Embryonic facial prominence (tissue), 1 donor: ENCODE measurements at regions not wholly inside any gene's neighbourhood (a gene's known extent, or its start where the extent isn't known, plus 50 kb on each side); places are given as distances from the start of the nearest gene placed in this dataset.

Experiments used
- DNase-seq: peaks from one replicate; pipeline ENCODE4 v3.0.0-alpha.2; 2016; ENCODE audit errors: extremely low spot score

- no peak for DNase-seq
Measured at GRCh38 chr2:52934920-52935640, 832.5 kb upstream of the CHAC2 start.

GRCh38 chr2:52934323-52934898 lies 833.2 kb upstream of the CHAC2 start:
- DNase-seq, result no peak

DNA sequence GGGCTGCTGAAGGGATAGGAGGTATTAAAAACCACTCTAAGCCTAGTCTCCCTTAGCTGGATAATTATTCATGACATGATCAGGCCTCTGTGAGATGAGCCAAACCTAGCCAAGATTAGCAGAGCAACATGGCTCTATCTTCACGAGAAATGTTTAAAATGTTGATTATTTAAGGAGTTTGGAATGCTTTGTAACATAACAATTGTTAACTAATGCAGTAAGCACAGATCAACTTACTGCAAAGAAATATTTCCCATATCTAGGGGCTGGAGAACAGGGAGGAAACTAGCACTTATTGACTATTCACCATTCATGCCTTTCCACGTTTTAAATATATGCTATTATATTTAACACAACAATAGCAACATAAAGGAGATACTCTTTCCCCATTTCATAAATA lies 833.7 kb upstream of the CHAC2 start:
- no peak for DNase-seq

- no peak for DNase-seq
Measured at GRCh38 chr2:52931660-52932059, 835.9 kb upstream of the CHAC2 start.

- DNase-seq, result no peak
Measured at GRCh38 chr2:52929412-52929811, 838.2 kb upstream of the CHAC2 start.

GRCh38 chr2:52919673-52920072 lies 847.9 kb upstream of the CHAC2 start:
- no peak for DNase-seq

DNA sequence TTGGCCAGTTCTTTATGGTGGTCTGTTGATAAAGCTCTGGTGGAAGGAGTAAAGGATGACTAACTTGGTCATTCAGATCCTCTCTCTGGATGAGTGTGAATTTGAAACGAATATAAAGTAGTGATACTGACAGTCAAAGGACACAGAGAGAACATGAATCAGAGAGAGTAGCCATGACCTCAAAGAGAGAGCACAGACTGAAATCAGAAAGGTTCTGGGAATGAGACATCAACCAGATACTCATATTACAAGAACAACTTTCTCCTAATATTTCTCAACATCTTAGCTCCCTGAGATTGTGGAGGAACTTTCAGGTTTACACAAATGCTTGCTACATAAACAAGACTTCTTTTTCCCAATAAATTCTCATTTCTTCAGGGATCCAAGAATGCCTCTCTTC lies 849.1 kb upstream of the CHAC2 start:
- DNase-seq, result no peak

DNA sequence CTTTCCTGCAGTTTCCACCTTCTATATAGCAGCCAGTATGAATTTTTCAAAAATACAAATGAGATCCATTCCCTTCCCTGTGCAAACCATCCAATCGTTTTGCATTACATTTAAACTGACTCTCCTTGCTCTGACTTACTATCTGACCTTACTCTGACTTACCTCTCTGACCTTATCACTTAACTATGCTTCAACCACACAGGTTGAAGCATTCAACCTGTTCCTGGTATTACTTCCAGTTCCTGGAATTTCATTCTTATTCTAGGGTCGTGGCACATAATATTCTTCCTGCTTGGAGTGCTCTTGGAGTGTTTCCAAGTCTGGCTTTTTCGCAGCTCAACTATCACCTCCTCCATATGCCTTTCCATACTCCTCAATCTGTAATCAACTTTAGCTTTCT lies 850.6 kb upstream of the CHAC2 start:
- no peak for DNase-seq

DNA sequence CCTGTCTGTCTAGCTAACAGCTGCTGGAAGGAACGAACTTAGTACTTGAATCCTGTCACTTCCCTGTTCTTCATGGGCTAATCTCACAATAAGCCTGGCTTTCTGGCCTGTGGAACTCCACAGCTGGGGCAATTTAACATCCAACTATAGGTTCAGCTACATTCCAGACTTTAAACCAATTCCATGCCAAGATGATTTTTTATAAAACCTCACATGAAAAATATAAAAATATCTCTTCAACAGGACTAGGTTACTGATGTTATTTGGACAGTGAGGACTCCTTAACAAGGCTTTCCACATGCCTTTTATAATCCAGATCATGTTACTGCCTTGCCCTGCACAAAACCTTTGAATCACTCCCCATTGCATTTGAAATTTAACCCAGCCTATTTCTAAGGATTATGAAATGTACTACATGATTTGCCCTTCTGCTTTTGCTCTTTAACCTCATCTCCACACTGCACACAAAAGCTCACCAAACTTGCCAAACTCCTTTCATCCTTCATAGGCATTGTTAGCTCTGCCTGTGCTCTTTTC lies 863.2 kb upstream of the CHAC2 start:
- DNase-seq, result no peak

DNA sequence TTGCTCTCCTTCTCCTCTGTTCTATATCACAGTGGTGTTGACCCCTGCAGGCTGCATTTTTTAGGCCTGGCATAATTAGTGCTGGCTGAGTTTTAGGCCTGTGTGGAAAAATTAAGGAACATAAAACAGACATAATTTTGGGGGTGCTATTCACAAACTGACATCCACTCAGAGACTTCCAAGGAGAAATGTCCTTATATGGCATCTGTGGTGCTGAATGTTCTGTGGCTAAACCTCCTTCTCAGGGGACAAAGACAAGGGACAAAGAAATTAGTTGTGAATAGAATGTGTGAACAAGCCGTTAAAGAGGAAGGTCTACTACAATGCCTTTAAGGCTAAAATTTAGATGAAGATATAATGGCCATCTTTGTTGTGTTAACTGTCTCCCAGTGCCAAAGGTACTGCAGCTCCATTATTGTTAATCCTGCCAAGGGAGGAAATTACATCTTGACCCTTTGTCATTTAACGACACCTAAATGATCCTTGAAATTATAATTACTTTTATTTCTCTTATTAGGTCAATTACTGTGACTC lies 870.0 kb upstream of the CHAC2 start:
- DNase-seq, result no peak

GRCh38 chr2:52895726-52896340 lies 871.8 kb upstream of the CHAC2 start:
- DNase-seq, result no peak

DNA sequence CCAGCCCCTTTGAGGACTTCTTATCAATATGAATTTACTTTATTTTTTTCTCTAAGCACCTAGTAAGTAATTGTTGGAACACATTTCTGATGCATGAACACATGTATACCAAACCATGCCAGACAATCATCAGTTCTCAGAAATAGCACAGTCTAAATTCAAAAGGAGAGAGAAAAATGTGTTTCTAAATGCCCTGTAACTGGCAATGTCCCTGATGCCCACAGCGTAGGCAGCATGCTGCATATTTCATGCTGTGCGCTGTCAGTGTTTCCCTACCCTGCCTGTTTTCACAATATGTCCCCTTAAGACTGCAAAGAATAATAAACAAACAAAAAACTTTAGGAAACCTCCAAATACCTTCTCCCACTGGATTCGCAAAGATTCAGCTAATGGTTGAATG lies 881.0 kb upstream of the CHAC2 start:
- no peak for DNase-seq

DNA sequence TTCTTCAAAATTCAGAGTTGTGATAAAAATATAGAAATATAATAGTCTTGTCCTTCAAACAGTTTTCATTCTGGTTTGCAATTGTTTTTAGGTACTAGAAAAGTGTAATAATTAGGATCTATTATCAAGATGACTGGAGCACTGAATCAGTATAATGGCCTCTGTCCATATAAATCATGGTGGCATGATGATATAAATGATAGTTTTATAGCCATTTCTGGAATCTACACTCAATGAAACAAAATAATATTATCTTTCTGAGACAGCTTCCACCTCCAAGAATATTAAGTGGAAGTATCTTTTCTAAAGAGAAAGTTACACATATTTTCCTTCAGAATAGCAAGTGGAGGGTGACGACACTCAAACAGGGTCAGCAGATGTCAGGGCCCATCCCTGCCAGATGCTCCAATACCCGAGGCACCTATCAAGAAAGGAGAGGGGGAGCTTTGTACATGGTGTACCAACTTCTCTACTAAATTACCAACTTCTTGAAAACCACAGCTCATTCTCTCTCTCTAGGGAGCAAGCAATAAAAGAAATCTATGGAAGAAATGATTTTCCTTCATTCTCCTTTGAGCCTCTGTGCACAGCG lies 882.7 kb upstream of the CHAC2 start:
- no peak for DNase-seq

- no peak for DNase-seq
Measured at GRCh38 chr2:52882974-52883373, 884.6 kb upstream of the CHAC2 start.

- DNase-seq, result no peak
Measured at GRCh38 chr2:52881606-52882005, 886.0 kb upstream of the CHAC2 start.

- DNase-seq, result no peak
Measured at GRCh38 chr2:52880872-52881271, 886.7 kb upstream of the CHAC2 start.

GRCh38 chr2:52879561-52879960 lies 888.0 kb upstream of the CHAC2 start:
- DNase-seq, result no peak

- DNase-seq, result no peak
Measured at GRCh38 chr2:52877703-52878102, 889.9 kb upstream of the CHAC2 start.

GRCh38 chr2:52874466-52875106 lies 893.0 kb upstream of the CHAC2 start:
- no peak for DNase-seq

DNA sequence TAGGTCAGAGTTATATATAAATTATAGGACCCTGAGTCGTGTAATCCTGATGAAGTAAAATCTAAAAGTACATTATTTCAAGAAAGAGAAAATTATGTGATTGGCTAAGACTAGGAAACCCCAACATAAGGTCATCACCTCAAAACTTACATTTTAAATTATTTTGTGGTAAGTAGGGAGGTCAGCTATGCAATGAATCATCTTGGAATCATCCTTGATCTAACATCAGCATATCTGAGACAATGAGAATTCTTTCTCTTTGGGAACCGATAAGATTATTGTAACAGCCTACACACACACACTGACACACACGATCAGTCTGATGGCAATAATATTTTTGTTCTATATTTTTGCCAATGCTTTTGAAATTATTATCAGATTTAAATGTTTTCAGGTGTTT lies 904.8 kb upstream of the CHAC2 start:
- DNase-seq, result no peak

DNA sequence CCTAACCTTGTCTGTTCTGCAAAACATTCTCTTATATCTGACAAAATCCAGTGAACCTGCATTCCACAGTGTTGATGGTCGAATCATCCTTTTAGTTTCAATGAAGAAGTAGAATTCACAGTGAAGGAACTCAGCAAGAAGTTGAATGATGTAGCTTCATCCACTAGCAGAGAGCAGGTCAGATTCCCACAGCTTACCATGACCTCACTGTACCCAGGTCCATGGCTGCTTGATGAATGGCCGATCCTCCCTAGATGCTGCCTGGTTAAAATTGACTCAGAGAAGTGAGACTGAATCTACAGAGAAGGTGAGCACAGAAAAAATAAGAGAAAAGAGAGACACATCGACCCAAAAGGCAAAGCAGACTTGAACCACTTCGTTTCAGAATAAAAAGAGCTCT lies 906.0 kb upstream of the CHAC2 start:
- no peak for DNase-seq

- no peak for DNase-seq
Measured at GRCh38 chr2:52859065-52859464, 908.5 kb upstream of the CHAC2 start.
